ENCODE measurements at regions not wholly inside any gene's neighbourhood (a gene's known extent, or its start where the extent isn't known, plus 50 kb on each side); places are given as distances from the start of the nearest gene placed in this dataset.
A peak's percentile ranks its signal among the peaks of the same experiment; 100 is the strongest.

GRCh38 chr7:119123326-119123725 lies 898.8 kb downstream of the ANKRD7 start:
- no peaks in the 10 kb centered on the region for H3K27me3 ChIP-seq (ENCODE audit: low read depth)
- DNase-seq (ENCODE audit: low spot score in 2 of 2) = no peak
- no peaks in the 10 kb centered on the region for H3K9me3 ChIP-seq
- H3K4me3 ChIP-seq = no peak overlapping the region
- peaks cover 14% of the 10 kb centered on the region for H3K4me1 ChIP-seq
- no peaks in the 10 kb centered on the region for H3K36me3 ChIP-seq (replicated peaks)
- in situ Hi-C loops (cut with MboI; ENCODE audit: low sequenced_read_pairs) = no loop called here

GRCh38 chr7:119127706-119128105 lies 903.2 kb downstream of the ANKRD7 start:
- Histone ChIP-seq H3K27me3 (ENCODE audit: low read depth) (no peaks in the 10 kb centered on the region), H3K36me3 (replicated peaks) (no peaks in the 10 kb centered on the region), H3K9me3 (no peaks in the 10 kb centered on the region), H3K4me1 (peaks cover 14% of the 10 kb centered on the region), H3K4me3 (no peak overlapping the region)
- no peak for DNase-seq (ENCODE audit: low spot score in 2 of 2)
- in situ Hi-C loops (cut with MboI; ENCODE audit: low sequenced_read_pairs) = no loop called here

GRCh38 chr7:119132436-119132835 lies 907.9 kb downstream of the ANKRD7 start:
- DNase-seq (ENCODE audit: low spot score in 2 of 2) = no peak
- in situ Hi-C loops (cut with MboI; ENCODE audit: low sequenced_read_pairs) = no loop called here
- Histone ChIP-seq H3K4me1 (no peaks in the 10 kb centered on the region), H3K4me3 (no peak overlapping the region), H3K9me3 (no peaks in the 10 kb centered on the region), H3K36me3 (replicated peaks) (no peaks in the 10 kb centered on the region), H3K27me3 (ENCODE audit: low read depth) (no peaks in the 10 kb centered on the region)

GRCh38 chr7:119167431-119167830 lies 942.9 kb downstream of the ANKRD7 start:
- no peak for DNase-seq (ENCODE audit: low spot score in 2 of 2)
- H3K36me3 ChIP-seq (replicated peaks) = no peaks in the 10 kb centered on the region
- in situ Hi-C loops (cut with MboI; ENCODE audit: low sequenced_read_pairs) = no loop called here

DNA sequence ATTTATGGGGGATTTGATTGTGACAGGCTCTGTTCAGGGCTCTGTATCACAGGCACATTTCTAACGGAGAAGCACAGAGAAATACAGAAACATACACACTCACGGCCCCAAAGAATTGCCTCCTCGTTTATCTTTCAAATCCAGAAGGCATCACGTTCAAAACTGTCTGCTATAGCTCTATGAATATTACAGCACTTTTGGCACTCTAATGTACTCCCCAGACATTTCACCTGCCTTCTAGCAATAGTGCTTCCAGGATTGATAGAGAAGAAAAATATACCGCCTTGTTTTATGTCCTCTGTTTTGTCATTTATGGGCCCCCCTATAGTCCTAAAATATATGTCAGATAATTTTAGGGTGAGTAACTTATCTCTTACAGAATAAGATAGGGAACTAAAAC lies 947.5 kb downstream of the ANKRD7 start:
- H3K27me3 ChIP-seq (ENCODE audit: low read depth) = no peaks in the 10 kb centered on the region
- no peak for DNase-seq (ENCODE audit: low spot score in 2 of 2)
- H3K4me3 ChIP-seq = no peak overlapping the region
- in situ Hi-C loops (cut with MboI; ENCODE audit: low sequenced_read_pairs) = no loop called here
- H3K36me3 ChIP-seq (replicated peaks) = no peaks in the 10 kb centered on the region
- no peaks in the 10 kb centered on the region for H3K9me3 ChIP-seq
- H3K4me1 ChIP-seq = no peaks in the 10 kb centered on the region

More at GRCh38 chr7:119167431-119167830, 942.9 kb downstream of the ANKRD7 start:
- Histone ChIP-seq H3K4me3 (no peak overlapping the region), H3K4me1 (no peaks in the 10 kb centered on the region), H3K9me3 (no peaks in the 10 kb centered on the region), H3K27me3 (ENCODE audit: low read depth) (no peaks in the 10 kb centered on the region)

- Histone ChIP-seq H3K9me3 (no peaks in the 10 kb centered on the region), H3K4me3 (no peak overlapping the region), H3K27me3 (ENCODE audit: low read depth) (no peaks in the 10 kb centered on the region), H3K4me1 (peaks cover 12% of the 10 kb centered on the region), H3K36me3 (replicated peaks) (no peaks in the 10 kb centered on the region)
- in situ Hi-C loops (cut with MboI; ENCODE audit: low sequenced_read_pairs) = loop anchor here (25.0 kb wide), 1 partner anchor 264 kb away; no protein-coding TSS in a partner anchor
- DNase-seq (ENCODE audit: low spot score in 2 of 2) = peak; percentile 79 to 83
These were observed 951.6 kb downstream of the ANKRD7 start for GRCh38 chr7:119175911-119176627.

DNA sequence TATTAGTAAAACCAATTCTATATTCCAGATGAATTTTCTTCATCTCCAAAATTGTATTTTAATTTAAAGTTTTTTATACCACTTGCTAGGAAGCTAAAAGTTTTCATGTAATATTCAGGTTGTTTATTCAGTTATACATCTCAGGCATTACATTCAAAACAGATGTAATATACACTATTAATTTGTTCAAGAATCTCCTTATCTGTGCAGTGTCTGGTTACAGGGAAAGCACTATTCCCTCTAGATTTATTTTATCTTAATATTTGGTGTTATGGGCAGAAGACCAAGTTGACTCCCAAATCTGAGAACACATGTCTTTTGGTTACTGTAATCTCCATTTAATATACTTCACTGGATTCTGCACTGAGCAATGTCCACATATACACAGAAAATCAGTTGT lies 953.4 kb downstream of the ANKRD7 start:
- Histone ChIP-seq H3K9me3 (no peaks in the 10 kb centered on the region), H3K36me3 (replicated peaks) (no peaks in the 10 kb centered on the region), H3K4me3 (no peak overlapping the region), H3K4me1 (peaks cover 22% of the 10 kb centered on the region), H3K27me3 (ENCODE audit: low read depth) (no peaks in the 10 kb centered on the region)
- no peak for DNase-seq (ENCODE audit: low spot score in 2 of 2)
- in situ Hi-C loops (cut with MboI; ENCODE audit: low sequenced_read_pairs) = loop anchor here (25.0 kb wide), 1 partner anchor 266 kb away; no protein-coding TSS in a partner anchor

GRCh38 chr7:119184124-119184788 lies 959.8 kb downstream of the ANKRD7 start:
- H3K4me3 ChIP-seq = no peak overlapping the region
- peaks cover 12% of the 10 kb centered on the region for H3K4me1 ChIP-seq
- in situ Hi-C loops (cut with MboI; ENCODE audit: low sequenced_read_pairs) = loop anchor here (25.0 kb wide), 1 partner anchor 272 kb away; no protein-coding TSS in a partner anchor
- no peaks in the 10 kb centered on the region for H3K36me3 ChIP-seq (replicated peaks)
- H3K27me3 ChIP-seq (ENCODE audit: low read depth) = no peaks in the 10 kb centered on the region
- DNase-seq (ENCODE audit: low spot score in 2 of 2) = no peak
- H3K9me3 ChIP-seq = no peaks in the 10 kb centered on the region

- H3K4me3 ChIP-seq = no peak overlapping the region
- H3K36me3 ChIP-seq (replicated peaks) = no peaks in the 10 kb centered on the region
- in situ Hi-C loops (cut with MboI; ENCODE audit: low sequenced_read_pairs) = loop anchor here (25.0 kb wide), 1 partner anchor 284 kb away; no protein-coding TSS in a partner anchor
- H3K4me1 ChIP-seq = no peaks in the 10 kb centered on the region
- H3K27me3 ChIP-seq (ENCODE audit: low read depth) = no peaks in the 10 kb centered on the region
- no peaks in the 10 kb centered on the region for H3K9me3 ChIP-seq
- no peak for DNase-seq (ENCODE audit: low spot score in 2 of 2)
These were observed 971.7 kb downstream of the ANKRD7 start for GRCh38 chr7:119196183-119196582.

GRCh38 chr7:119197172-119197876 lies 972.8 kb downstream of the ANKRD7 start:
- in situ Hi-C loops (cut with MboI; ENCODE audit: low sequenced_read_pairs) = loop anchor here (25.0 kb wide), 1 partner anchor 285 kb away; no protein-coding TSS in a partner anchor

DNA sequence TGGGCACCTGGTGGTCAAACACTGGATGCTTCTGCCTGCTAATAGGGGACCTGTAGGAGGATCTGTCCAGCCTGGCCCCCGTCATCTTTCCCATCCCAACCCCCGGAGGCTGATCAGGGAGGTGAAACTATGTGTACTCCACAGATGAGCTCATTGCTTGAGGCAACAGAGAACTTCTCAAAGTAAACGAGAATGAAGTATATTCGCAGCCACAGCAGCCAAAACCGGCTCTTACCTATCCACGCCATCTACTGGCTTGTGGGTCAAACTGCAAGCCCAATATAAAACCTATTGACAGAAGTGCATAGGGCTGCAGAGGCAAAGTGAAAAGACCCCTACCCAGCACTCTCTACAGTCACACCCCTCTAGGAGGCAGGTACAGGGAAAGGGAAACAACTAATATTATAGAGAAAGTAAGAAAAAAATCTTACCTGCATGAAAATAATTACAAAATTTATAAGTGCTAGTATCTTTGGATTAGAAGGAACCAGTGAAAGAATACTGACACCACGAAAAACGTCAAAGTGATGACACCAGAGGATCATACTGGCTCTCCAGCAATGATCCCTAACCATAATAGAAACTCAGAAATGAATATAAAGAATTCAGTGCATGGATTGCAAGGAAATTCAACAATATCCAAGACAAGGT lies 973.5 kb downstream of the ANKRD7 start:
- no peaks in the 10 kb centered on the region for H3K4me1 ChIP-seq
- no peaks in the 10 kb centered on the region for H3K27me3 ChIP-seq (ENCODE audit: low read depth)
- no peaks in the 10 kb centered on the region for H3K9me3 ChIP-seq
- in situ Hi-C loops (cut with MboI; ENCODE audit: low sequenced_read_pairs) = loop anchor here (25.0 kb wide), 1 partner anchor 286 kb away; no protein-coding TSS in a partner anchor
- DNase-seq (ENCODE audit: low spot score in 2 of 2) = peak; percentile 60 to 65
- no peak overlapping the region for H3K4me3 ChIP-seq
- H3K36me3 ChIP-seq (replicated peaks) = no peaks in the 10 kb centered on the region

More at GRCh38 chr7:119197172-119197876, 972.8 kb downstream of the ANKRD7 start:
- no peaks in the 10 kb centered on the region for H3K36me3 ChIP-seq (replicated peaks)
- no peaks in the 10 kb centered on the region for H3K9me3 ChIP-seq
- no peaks in the 10 kb centered on the region for H3K27me3 ChIP-seq (ENCODE audit: low read depth)
- DNase-seq (ENCODE audit: low spot score in 2 of 2) = no peak
- H3K4me3 ChIP-seq = no peak overlapping the region
- no peaks in the 10 kb centered on the region for H3K4me1 ChIP-seq

DNA sequence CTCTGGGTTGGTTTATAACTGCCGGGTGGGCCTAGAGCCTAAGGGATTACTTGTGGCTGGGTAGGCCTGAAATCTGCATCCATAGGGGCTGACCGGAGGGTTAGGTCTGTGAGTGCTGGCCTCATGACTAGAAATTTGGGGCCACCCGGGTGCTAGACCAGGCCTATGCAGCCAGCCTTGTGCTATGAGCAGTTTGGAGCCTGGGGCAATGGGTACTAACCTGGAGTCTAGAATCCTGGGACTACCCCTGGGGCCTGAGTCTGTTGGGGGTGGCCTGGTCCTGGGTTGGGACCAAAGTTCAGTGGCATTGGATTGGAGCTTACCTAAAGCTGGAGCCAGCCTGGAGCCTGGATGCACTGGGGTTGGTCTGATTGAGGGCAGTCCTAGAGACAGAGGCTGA lies 995.2 kb downstream of the ANKRD7 start:
- no peak overlapping the region for H3K4me3 ChIP-seq
- no peaks in the 10 kb centered on the region for H3K4me1 ChIP-seq
- H3K36me3 ChIP-seq (replicated peaks) = no peaks in the 10 kb centered on the region
- in situ Hi-C loops (cut with MboI; ENCODE audit: low sequenced_read_pairs) = no loop called here
- no peaks in the 10 kb centered on the region for H3K9me3 ChIP-seq
- no peak for DNase-seq (ENCODE audit: low spot score in 2 of 2)
- no peaks in the 10 kb centered on the region for H3K27me3 ChIP-seq (ENCODE audit: low read depth)

GRCh38 chr7:119223930-119224329 lies 999.4 kb downstream of the ANKRD7 start:
- no peak overlapping the region for H3K4me3 ChIP-seq
- in situ Hi-C loops (cut with MboI; ENCODE audit: low sequenced_read_pairs) = no loop called here
- DNase-seq (ENCODE audit: low spot score in 2 of 2) = no peak
- no peaks in the 10 kb centered on the region for H3K4me1 ChIP-seq
- no peaks in the 10 kb centered on the region for H3K27me3 ChIP-seq (ENCODE audit: low read depth)
- no peaks in the 10 kb centered on the region for H3K36me3 ChIP-seq (replicated peaks)
- no peaks in the 10 kb centered on the region for H3K9me3 ChIP-seq
